NOMO-1 treated with DMSO at 0.1 percent for 48 hours (cell line): ENCODE measurements at regions not wholly inside any gene's neighbourhood (a gene's known extent, or its start where the extent isn't known, plus 50 kb on each side); places are given as distances from the start of the nearest gene placed in this dataset.

Source experiments
- DNase-seq: peaks from one replicate; lab custom pipeline; 2025; ENCODE audit not compliant: unreplicated experiment; lab: John Stamatoyannopoulos, UW

DNA sequence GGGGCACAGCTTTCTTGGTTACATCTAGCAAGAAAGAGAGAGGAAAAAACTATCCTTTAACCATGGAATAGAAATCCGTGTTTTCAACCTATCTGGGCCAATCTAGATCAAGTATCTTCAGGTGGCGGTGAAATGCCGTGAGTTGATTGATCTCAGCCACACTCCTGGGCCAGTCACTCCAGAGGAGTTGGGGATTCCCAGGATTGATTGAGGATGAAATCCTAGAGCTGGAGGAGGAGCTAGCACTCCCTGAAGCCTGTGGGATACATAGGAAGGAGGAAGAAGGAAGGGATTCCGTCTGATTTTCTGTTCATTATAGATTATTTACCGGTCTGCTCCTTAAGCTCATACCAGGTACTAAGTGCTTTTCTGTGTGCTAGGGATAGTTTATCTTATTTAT, 106.3 kb upstream of the ARID2 start:
- DNase-seq, result no peak

DNA sequence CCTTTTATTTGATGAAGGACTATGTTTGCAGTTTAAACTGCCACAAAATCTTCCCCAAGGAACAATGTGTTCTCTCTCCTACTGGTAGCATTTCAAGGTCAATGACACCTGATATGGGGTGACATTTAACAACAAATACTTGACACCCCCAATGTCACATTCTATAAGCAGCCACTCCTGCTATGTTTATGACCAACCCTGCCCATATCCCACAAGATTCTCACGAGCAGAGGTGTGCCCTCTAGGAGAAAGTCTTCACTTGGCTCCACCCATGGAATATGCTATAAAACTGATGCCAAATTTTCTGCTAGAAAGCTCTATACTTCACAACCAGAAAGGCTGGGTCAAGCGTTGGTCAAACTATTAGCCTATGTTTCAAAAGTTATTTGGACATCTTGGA, 105.6 kb upstream of the ARID2 start:
- DNase-seq, result no peak

DNA sequence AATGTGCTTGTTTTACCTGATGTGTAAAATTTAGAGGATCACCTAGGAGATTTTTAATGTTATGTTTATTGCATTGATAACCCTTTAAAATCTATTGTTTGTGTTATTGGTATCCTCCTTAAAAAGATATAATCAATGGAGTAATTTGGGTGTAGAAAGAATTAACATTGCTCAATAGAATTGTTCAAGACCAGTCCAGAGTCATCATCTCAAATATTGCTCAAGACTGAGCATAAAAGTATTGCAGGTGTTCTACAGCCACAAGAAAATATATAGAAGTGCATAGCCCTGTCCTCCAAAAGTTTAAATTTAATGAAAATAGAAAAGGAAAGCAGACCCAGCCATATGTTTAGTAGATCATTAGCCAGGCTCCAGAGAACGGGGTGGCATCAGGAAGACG, 102.5 kb upstream of the ARID2 start:
- no peak for DNase-seq

DNA sequence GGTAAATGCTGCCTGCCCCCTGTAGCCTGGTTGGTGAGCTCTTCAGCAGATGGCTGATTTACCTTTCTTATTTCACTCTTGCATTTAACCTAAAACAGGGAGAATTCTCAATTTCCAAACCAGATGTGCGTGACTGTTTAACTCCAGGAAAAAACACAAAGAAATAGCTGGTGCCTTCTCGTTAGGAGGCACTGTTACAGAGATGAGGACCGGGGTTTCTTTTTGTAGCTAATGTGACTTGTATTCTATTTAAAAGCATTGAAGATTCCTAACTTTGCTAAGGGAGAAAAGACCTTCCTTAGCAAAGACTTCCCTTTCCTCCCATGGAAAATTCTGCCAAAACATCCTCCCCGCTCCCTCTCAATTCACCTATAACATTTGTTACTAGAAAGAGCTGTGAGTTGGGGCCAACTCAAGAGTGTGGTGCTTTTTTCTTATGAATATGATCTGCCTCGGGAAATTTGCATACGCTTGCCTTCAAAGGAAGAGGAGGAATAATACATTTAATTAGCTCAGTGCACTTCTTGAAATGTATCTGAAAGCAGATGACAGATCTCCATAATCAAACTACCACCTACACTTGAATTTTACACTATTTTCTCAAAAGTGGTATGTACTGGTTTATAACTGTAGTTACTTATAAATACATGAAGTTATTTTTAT, 102.0 kb upstream of the ARID2 start:
- no peak for DNase-seq

DNA sequence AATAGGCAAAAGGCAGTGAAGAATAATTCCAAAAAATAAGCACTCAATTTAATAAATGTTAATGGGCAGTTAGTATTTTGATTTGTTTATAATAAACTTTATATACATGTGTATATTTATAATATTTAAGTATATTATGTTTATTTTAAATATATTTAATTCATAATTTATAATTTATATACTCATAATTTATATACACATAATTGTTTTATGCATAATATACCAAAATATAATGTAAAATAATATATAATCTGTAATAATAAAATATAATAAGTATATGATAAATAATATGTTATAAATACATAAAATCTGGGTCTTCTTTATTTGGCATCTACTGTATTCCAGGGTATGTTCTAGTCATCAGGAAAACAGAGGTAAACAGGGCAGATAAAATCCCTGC, 100.2 kb upstream of the ARID2 start:
- no peak for DNase-seq

DNA sequence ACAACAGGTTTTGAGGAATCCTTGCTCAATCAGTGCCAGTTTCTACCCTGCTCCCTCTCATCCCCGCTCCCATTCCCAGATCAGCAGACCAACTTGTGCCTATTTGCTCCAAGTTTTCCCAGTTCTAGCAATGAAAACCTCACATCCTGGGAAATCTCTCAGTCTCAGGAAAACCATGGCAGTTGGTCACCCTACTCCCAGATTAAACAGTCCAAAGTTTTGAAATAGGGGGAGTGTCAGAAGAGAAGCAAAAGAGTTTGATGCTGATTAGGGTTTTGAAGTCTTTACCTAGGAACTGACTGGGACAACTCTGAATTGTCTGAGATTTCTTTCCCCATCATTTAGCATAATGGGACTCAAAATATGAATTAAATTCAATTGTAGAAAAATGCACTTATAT, 95.8 kb upstream of the ARID2 start:
- no peak for DNase-seq

DNA sequence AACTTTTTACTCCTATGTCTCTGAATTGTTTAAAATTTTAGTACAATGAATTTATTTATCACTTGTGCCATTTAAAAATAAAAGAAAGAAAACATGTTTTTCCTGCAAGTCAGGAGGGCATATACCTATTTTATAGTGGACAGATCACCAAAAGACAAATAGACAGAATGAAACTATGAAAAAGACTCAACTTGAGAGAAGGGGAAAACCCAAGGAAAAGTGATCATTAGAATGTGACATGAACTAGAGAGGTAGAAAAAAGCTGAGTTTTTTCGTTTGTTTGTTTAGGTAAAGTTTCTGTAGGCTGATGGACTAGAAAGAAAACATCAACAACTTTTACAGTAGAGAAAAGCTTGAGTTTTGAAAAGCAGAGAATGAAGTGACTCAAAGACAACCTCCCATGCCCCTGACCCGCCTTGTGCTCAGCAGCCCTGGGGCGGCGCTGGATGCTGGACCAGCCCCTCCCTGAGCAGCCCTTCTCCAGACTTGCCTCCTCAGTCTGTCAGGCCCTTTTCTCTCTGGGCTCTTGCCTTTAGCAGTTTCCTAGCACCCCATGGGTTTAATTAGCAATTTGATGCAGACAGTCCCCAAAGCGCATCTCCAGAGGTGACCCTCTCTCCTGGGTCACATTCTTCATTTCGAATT, 95.1 kb upstream of the ARID2 start:
- no peak for DNase-seq

DNA sequence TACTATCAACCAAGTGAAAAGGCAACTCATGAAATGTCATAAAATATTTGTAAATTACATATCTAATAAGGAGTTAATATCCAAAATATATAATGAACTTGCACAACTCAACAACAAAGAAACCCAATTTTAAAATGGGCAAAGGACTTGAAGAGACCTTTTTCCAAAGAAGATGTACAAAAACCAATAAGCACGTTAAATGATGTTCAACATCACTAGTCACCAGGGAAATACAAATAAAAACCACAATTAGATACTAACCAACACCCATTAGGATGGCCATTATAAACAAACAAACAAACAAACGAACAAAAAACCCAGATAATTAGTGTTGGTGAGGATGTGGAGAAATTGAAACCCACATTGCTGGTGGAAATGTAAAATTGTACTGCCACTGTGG, 92.3 kb upstream of the ARID2 start:
- no peak for DNase-seq

DNA sequence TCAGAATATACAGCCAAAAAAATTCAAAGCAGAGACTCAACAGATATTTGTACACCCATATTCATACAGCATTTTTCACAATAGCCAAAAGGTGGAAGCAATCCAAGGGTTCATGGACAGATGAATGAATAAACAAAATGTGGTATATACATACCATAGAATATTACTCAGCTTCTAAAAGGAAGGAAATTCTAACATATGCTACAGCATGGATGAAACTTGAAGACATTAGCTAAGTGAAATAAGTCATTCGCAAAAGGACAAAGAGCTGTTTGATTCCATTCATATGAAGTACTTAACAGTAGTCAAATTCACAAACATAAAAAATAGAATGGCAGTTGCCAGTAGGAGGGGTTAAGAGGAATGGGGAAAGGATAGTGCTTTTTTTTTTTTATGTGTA, 91.8 kb upstream of the ARID2 start:
- no peak for DNase-seq

DNA sequence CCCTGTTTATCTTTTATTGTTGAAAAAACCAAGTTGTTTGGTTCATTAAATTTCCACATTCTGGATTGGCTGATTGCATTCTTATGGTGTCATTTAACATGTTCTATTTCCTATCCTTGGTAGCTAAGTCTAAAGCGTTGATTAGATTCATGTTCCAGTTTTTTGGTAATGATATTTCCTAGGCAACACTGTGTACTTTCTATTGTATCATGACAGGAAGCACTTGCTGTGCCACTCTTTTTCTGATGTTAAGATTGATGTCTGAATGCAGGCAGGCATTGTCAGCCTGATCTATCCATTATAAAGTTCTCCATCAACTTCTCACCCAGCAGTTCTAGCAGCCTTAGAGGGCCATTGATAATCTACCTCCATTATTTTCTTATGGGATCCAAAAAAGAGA, 91.1 kb upstream of the ARID2 start:
- DNase-seq, result no peak

DNA sequence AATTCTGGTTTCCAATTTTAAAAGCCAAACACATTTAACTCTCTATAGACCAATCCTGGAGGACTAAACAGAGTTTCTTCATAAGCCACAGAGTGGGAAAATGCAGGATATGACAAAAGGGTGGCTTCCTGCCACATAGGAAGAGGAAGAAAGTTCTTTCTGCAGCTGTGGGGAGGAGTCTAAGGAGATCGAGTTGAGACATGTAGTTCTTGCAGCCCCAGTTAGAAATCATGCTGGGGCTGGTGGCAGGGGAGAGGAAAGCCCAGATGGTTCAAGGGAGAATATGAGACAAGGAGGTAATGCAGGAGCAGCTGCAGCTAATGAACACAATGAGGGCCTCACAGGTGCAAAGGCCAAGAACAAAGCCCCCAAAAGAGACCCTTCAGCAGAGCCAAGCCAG, 85.0 kb upstream of the ARID2 start:
- peak; percentile 85 for DNase-seq

DNA sequence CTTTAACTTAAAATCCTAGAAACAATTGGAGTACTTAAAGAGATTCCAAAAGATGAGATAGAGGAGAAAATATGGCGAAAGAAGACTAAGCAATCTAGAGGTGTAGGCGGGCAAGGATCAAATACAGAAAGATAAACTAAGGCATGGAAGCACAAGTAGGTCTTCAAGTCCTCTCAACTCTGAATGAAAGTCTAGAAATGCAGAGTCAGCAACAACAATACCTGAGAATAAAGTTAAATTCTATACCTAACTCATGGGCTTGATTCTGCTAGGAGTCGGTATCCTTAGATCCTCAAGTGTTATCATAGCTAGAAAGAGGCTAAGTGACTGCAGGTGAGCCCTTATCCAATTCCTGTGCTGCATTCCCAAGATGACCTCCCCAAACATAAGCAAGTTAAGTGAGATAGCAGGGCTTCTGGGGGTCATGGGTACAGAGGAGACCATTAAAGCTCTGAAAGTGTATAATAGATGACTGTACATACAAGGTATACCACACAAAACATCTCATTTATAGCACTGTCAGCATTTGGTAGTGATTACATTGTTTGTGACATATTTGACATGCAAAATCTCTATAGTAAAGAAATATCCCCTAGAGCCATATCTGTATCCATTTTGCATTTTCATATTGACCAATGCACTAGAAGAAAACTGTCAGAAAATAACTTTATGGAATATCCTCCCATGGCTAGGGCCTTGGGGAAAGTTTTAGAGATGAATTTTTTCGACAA, 82.5 kb upstream of the ARID2 start:
- no peak for DNase-seq

DNA sequence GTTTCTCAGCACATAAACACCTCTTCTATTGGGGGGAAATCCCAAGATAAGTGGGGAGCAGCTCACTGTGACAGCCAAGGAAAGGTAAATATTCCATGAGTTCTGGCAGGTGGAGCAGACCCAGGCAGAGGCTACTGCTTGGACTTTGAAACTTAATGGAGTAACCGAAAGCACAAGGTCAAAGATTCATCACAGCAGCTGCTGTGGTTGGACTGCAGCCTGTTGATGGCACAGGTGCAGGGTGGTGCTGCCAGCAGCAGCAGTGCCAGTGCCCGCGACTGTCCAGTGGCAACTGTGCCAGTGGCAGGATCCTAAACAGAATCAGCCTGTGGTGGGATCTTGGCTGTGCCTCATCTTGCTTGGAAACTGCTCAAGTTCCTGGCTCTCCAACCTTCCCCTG, 81.4 kb upstream of the ARID2 start:
- DNase-seq, result no peak

DNA sequence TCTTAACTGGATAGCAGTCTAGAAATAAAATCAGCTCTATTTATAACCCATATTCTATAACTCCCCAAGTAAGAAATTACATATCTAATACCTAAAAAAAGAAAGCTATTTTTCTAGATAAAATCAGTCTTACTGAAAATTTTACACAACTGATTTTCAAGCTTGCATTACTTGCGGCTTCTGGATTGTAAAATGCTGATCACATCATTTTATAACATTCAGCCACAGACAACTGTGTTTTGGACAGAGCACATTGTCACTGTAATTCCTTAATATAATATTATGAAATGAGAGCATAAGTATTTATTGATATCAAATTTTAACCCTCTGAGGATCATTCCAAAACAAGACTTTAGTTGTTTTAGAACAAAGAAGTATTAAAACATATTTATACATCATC, 78.5 kb upstream of the ARID2 start:
- no peak for DNase-seq

DNA sequence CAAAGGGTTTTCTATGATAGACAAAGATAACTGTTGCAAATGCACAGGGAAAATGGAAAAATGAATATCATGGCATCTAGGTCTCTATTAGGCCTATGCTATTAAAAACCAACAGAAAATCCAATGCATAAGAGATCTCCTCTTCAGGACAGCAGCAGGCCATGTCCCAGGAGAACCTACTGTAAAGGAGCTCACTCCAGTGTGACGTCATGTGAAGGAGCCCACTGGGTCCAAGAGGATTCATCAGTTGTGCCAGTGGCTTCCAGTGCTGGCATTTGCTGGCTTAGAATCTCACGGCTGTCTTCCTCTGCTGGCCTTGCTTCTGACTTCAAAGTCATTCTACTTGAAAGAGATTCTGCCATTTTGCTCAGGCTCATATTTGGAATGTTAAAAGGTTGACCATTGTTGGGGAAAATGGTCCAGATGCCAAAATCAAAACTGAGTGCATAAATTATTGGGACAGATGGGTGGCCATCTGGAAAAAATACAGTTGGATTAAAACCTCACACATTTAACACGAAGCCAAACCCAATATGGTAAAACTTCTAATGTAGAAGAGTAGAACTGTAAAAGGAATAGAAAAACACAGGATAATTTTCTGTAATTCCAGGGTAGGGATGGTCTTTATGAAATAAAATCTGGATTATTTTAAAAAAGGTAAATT, 75.4 kb upstream of the ARID2 start:
- no peak for DNase-seq

DNA sequence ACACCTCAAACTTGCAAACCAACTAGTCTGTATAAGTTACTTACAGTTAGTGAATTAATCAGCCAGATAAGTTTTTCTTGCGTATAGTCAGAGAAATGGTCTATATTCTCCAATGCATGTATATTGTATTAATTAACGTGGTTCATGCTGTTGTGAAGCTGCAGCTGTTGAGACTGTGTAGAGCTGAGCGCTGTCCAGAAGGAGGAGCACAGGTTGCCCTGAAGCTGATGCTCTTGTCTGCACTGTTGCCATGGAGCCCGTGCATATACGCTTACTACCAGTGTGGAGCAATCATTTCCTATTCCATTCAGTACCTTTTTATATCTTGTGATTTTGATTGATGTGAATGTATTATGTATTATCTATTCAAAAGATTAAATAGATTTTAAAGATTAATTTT, 74.3 kb upstream of the ARID2 start:
- peak; percentile 46 for DNase-seq

DNA sequence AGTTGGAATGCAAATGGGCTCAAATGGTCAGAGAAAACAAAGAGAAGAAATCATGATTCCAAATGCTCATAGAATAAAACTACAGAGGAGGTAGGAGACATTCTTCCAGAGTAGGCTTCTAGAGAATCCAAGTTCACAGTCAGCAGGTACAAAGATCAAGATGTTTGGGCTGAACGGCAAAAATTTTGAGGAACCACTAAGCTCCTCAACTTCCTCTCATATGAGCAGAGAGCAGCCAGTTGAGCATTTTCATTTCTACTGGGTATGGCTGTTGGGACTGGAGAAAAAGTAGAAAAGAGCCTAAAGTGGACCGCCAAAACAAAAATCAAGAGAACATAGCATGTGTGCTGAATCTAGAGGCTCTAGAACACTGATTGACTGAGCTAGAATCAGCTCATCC, 73.8 kb upstream of the ARID2 start:
- DNase-seq, result peak; percentile 65

DNA sequence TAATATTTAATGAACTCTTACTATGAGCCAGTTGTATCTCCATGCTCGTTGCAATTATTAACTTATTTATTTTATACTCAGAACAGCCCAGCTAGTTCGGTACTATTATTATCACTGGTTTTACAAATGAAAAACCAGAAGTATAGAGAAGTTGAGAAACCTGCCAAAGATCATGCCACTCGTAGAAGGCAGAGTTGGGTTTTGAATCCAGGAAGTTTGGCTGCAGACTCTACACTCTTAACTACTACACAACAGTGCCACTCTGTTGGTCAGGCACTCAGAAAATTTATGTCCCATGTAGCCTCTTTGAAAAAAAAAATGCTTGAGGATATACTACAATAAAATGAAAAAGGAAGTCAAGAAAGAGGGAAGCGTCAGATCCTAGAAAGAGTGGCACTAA, 71.5 kb upstream of the ARID2 start:
- peak; percentile 85 for DNase-seq

DNA sequence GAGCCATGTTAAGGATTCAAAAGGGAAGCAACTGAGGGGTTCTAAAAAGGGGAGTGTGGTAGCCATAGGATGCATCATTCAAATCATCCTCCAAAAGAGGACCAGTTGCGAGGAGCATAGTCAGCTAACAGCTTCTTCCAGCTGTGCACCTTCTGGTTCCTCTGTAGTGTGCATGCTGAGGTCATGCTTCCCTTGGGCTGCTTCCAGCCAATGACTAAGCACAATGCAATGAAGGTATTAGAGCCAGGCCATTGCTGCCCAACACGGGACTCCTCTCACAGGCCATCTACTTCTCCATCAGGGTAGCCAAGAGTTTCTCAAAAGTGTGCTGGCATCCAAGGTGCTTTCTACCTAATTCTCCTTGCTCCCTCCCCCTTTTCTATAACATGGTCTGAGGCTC, 69.2 kb upstream of the ARID2 start:
- no peak for DNase-seq

DNA sequence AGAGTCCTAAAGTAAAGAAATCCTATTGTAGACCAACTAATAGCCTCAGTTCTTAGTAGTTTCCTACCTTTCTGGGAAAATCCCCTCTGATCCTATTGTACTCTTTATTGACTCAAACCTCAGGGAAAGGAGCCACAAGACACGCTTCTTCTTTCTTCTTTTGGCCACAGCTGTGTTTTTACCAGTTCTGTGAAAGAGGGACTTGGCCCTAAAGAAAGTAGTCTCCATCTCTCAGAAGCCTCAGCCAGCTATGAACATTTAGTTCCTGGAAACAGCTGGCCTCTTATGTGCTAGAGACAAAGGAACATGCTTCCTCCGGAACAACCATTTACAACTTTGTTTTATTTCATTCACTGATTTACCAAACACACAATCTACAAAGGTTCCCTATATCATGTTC, 66.1 kb upstream of the ARID2 start:
- DNase-seq, result no peak

DNA sequence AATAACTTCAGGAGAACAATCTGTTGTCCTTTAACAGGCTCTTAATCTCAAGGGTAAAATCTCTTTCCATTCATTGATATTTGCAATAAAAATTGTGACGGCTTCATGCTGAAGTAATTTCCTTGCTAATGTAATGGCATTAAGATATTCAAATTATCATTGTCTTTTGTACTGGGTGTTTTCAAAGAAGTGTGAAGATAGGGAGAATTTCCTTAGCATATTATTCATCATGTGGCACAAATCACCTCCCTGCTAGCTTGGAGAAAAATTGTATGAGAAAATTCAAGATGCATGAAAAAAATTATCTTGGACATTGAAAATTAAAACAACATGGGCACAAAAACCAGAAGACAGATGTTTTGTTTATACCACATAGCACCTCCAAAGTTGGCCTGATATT, 63.6 kb upstream of the ARID2 start:
- DNase-seq, result no peak

DNA sequence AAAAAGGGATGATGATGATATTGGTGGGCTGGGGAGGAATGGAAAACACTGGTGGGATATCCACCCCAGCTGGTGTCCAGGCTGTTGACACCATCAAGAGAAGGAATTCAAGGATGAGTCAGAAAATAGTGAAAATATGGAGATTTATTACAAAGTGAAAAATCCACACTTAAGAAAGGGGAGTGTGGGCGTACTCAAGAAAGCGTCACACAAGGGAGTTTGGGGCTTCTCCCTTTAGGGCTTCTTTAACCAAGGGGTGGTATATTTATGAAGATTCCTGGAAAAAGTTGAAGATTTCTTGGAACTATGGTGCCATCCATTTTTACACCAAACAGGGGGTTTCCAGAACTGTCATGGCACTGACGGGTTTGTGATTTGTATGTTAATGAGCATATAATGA, 63.1 kb upstream of the ARID2 start:
- DNase-seq, result no peak
